ENCODE measurements at regions not wholly inside any gene's neighbourhood (a gene's known extent, or its start where the extent isn't known, plus 50 kb on each side); places are given as distances from the start of the nearest gene placed in this dataset.

DNA sequence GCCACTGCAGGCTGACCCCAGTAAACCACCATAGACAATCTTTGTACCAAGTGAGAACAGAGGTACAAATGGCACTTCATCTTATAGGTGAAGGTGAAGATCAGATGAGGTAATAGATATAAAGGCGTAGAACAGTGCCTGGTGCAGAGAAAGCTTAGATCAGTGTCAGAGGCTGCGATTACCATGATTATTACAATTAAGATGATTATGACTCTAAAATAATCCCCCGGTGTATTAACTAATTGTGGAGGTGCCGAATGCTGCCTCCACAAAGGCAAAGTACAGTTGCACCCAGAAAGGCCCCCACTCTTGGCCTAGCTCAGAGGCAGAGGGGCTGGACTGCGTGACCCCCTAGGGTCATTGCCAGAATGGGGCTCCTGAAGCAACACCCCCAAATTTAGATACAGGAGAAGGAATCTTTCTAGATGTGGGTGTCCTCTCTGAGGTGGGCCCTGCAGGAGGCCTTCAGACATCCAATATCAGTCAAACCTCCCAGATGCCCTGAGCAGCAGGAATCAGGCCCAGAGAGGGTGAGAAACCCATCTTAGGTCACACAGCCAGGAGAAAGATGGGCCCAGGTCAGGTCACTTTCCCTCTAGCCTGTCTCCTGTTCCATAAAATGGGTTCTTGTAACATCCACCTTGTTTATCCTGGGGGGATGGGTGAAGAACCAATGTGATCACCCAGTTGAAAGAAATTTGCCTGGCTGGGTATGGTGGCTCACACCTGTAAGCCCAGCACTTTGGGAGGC lies 139.8 kb downstream of the PHETA1 start:
- peaks cover 5% of the 10 kb centered on the region for H3K9me3 Mint-ChIP-seq
- TF ChIP-seq ZNF396 (CRISPR knock-in tag; IDR thresholded peaks at IDR 0.05; ENCODE audit: borderline replicate concordance) (no peak), CREB1 (CRISPR knock-in tag; IDR thresholded peaks at IDR 0.05) (no peak), TCF7 (CRISPR knock-in tag; IDR thresholded peaks at IDR 0.05; ENCODE audit: low read depth) (no peak), ZNF317 (CRISPR knock-in tag; IDR thresholded peaks at IDR 0.05; ENCODE audit: borderline replicate concordance, low read depth) (no peak)
- TF ChIP-seq, protein P1, sequence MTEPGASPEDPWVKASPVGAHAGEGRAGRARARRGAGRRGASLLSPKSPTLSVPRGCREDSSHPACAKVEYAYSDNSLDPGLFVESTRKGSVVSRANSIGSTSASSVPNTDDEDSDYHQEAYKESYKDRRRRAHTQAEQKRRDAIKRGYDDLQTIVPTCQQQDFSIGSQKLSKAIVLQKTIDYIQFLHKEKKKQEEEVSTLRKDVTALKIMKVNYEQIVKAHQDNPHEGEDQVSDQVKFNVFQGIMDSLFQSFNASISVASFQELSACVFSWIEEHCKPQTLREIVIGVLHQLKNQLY (CRISPR knock-in tag; IDR thresholded peaks at IDR 0.05): no peak
- TF ChIP-seq, protein P2, sequence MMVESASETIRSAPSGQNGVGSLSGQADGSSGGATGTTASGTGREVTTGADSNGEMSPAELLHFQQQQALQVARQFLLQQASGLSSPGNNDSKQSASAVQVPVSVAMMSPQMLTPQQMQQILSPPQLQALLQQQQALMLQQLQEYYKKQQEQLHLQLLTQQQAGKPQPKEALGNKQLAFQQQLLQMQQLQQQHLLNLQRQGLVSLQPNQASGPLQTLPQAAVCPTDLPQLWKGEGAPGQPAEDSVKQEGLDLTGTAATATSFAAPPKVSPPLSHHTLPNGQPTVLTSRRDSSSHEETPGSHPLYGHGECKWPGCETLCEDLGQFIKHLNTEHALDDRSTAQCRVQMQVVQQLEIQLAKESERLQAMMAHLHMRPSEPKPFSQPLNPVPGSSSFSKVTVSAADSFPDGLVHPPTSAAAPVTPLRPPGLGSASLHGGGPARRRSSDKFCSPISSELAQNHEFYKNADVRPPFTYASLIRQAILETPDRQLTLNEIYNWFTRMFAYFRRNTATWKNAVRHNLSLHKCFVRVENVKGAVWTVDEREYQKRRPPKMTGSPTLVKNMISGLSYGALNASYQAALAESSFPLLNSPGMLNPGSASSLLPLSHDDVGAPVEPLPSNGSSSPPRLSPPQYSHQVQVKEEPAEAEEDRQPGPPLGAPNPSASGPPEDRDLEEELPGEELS (CRISPR knock-in tag; IDR thresholded peaks at IDR 0.05): no peak
- TF ChIP-seq, protein P3, sequence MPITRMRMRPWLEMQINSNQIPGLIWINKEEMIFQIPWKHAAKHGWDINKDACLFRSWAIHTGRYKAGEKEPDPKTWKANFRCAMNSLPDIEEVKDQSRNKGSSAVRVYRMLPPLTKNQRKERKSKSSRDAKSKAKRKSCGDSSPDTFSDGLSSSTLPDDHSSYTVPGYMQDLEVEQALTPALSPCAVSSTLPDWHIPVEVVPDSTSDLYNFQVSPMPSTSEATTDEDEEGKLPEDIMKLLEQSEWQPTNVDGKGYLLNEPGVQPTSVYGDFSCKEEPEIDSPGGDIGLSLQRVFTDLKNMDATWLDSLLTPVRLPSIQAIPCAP (CRISPR knock-in tag; IDR thresholded peaks at IDR 0.05): no peak
- TF ChIP-seq, protein P4, sequence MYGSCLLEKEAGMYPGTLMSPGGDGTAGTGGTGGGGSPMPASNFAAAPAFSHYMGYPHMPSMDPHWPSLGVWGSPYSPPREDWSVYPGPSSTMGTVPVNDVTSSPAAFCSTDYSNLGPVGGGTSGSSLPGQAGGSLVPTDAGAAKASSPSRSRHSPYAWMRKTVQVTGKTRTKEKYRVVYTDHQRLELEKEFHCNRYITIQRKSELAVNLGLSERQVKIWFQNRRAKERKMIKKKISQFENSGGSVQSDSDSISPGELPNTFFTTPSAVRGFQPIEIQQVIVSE (CRISPR knock-in tag; IDR thresholded peaks at IDR 0.05; ENCODE audit: borderline replicate concordance): no peak
- H3K36me3 Mint-ChIP-seq: no peaks in the 10 kb centered on the region
- POLR2A ChIA-PET: no interaction called here
- ATAC-seq (no peak), DNase-seq (ENCODE audit: low spot score) (no peak)
- CTCF ChIA-PET: no interaction called here
- H3K4me1 Mint-ChIP-seq: peaks cover 12% of the 10 kb centered on the region
- no peaks in the 10 kb centered on the region for H3K27me3 Mint-ChIP-seq (ENCODE audit: low read depth)
- H3K4me3 Mint-ChIP-seq: no peak overlapping the region
- no peak overlapping the region for H3K27ac Mint-ChIP-seq

DNA sequence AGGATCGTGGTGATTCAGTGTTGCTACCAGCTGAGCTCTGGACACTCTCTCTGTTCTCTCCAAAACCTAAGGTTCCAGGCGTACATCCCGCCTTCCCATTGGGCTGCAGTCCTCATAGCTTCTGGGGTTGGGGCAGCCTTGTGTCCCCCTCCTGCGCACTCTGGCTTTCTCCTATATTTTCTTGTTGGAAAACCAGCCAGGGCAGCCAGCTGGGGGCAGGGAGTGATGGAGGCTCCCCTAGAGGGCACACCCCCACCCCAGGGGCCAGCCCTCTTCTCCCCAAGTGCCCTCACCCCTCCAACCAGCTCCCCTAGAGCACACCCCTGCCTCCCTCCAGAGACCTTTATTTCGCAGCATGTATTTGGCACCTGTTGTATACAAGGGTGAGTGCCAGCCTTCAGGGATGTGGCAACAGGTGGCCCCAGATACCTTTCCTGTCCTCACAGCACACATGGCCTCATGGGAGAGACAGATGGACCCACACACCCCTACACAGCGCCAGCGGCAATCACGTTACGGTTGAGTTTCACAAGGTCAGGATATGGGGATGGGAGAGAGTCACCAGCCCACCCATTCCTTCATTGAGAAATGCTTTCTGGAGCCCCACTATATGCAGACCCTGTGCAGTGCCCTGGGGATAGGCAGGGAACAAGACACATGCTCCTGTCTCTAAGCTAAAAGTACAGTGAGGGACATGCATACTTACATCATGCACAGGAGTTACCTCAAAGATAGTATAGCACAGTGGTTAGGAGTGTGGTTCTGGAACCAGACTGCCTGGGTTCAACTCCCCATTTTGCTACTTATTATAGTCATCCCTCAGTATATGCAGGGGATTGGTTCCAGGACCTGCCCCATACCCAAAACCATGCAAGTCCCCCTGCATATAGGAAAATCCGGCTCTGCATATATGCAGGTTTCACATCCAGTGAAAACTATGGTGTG lies 141.1 kb downstream of the PHETA1 start:
- ATAC-seq: no peak
- no peaks in the 10 kb centered on the region for H3K27me3 Mint-ChIP-seq (ENCODE audit: low read depth)
- H3K27ac Mint-ChIP-seq: no peak overlapping the region
- H3K4me3 Mint-ChIP-seq: no peak overlapping the region
- DNase-seq (ENCODE audit: low spot score): no peak
- POLR2A ChIA-PET: interaction anchor here (0.6 kb wide), 1 partner anchor 1088 kb away, joined by 6 read pairs; no protein-coding TSS in a partner anchor
- peaks cover 13% of the 10 kb centered on the region for H3K4me1 Mint-ChIP-seq
- H3K36me3 Mint-ChIP-seq: no peaks in the 10 kb centered on the region; the same call in 1 of the 2 replicates
- H3K9me3 Mint-ChIP-seq: no peaks in the 10 kb centered on the region
- CTCF ChIA-PET: no interaction called here
- TF ChIP-seq SMAD4 (CRISPR knock-in tag; IDR thresholded peaks at IDR 0.05) (no peak), OVOL2 (CRISPR knock-in tag; IDR thresholded peaks at IDR 0.05; ENCODE audit: borderline replicate concordance) (no peak), ZNF416 (CRISPR knock-in tag; IDR thresholded peaks at IDR 0.05) (no peak), ZNF263 (CRISPR knock-in tag; IDR thresholded peaks at IDR 0.05; ENCODE audit: low read depth) (no peak), TCF7 (CRISPR knock-in tag; IDR thresholded peaks at IDR 0.05; ENCODE audit: low read depth) (no peak), PREB (CRISPR knock-in tag; IDR thresholded peaks at IDR 0.05; ENCODE audit: borderline replicate concordance) (no peak), NFYB (CRISPR knock-in tag; conservative IDR thresholded peaks at IDR 0.05; ENCODE audit: low read depth) (no peak), HMGXB4 (CRISPR knock-in tag; IDR thresholded peaks at IDR 0.05) (no peak), AR (CRISPR knock-in tag; IDR thresholded peaks at IDR 0.05) (no peak), MXD4 (CRISPR knock-in tag; IDR thresholded peaks at IDR 0.05; ENCODE audit: borderline replicate concordance) (no peak), FOXP1 (CRISPR knock-in tag; IDR thresholded peaks at IDR 0.05; ENCODE audit: borderline replicate concordance) (no peak)
- TF ChIP-seq, protein P5, sequence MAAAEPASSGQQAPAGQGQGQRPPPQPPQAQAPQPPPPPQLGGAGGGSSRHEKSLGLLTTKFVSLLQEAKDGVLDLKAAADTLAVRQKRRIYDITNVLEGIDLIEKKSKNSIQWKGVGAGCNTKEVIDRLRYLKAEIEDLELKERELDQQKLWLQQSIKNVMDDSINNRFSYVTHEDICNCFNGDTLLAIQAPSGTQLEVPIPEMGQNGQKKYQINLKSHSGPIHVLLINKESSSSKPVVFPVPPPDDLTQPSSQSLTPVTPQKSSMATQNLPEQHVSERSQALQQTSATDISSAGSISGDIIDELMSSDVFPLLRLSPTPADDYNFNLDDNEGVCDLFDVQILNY (CRISPR knock-in tag; IDR thresholded peaks at IDR 0.05): no peak
- TF ChIP-seq, protein P3 (CRISPR knock-in tag; IDR thresholded peaks at IDR 0.05): no peak
